ENCODE measurements at regions not wholly inside any gene's neighbourhood (a gene's known extent, or its start where the extent isn't known, plus 50 kb on each side); places are given as distances from the start of the nearest gene placed in this dataset.

- Histone ChIP-seq H3K36me3 (ENCODE audit: control insufficient read depth in 4 of 4, insufficient read depth in 3 of 4, low read depth in 1 of 4, low read length in 3 of 4) (no peaks in the 10 kb centered on the region), H3K27me3 (ENCODE audit: control insufficient read depth in 4 of 4, insufficient read depth in 4 of 4, low read length in 3 of 4) (no peaks in the 10 kb centered on the region), H3K9ac (ENCODE audit: low read depth in 1 of 2, low read length in 2 of 2) (no peak overlapping the region), H3K4me1 (ENCODE audit: control insufficient read depth in 4 of 4, insufficient read depth in 4 of 4, low read length in 3 of 4) (no peaks in the 10 kb centered on the region), H3K27ac (ENCODE audit: low read depth in 1 of 2, low read length in 2 of 2) (no peak overlapping the region), H3K4me3 (ENCODE audit: low read depth in 1 of 3, low read length in 3 of 3) (no peak overlapping the region), H3K9me3 (ENCODE audit: control insufficient read depth in 4 of 4, low read length in 3 of 4) (no peaks in the 10 kb centered on the region)
- no peak for TF ChIP-seq GABPA (IDR thresholded peaks at IDR 0.05 in 1 of 2, conservative IDR thresholded peaks at IDR 0.05 in 1 of 2)
- no peak for TF ChIP-seq EGR1 (IDR thresholded peaks at IDR 0.05; ENCODE audit: low read depth in 2 of 2)
- TF ChIP-seq JUND (IDR thresholded peaks at IDR 0.05), result no peak
- TF ChIP-seq RXRA (IDR thresholded peaks at IDR 0.05), result no peak
- TF ChIP-seq ZBTB33 (IDR thresholded peaks at IDR 0.05), result no peak
- no peak for TF ChIP-seq FOXA2 (IDR thresholded peaks at IDR 0.05)
- TF ChIP-seq REST (IDR thresholded peaks at IDR 0.05), result no peak
- no peak for TF ChIP-seq MAX (IDR thresholded peaks at IDR 0.05)
- no peak for TF ChIP-seq HNF4A (conservative IDR thresholded peaks at IDR 0.05)
- 72% methylated on average over 1 of the region's 1 CpG for WGBS
- DNase-seq (ENCODE audit: low spot score), result no peak
These were observed 1407.9 kb upstream of the MAP3K7 start for GRCh38 chr6:91994787-91995186.

- TF ChIP-seq ATF3 (IDR thresholded peaks at IDR 0.05), result no peak
- TF ChIP-seq SP1 (IDR thresholded peaks at IDR 0.05), result no peak
- no peak for TF ChIP-seq HNF4A (conservative IDR thresholded peaks at IDR 0.05)
- TF ChIP-seq FOXA2 (IDR thresholded peaks at IDR 0.05), result no peak
- TF ChIP-seq RAD21 (IDR thresholded peaks at IDR 0.05), result no peak
- no peak for TF ChIP-seq GABPA (IDR thresholded peaks at IDR 0.05 in 1 of 2, conservative IDR thresholded peaks at IDR 0.05 in 1 of 2)
- Histone ChIP-seq H3K9me3 (ENCODE audit: control insufficient read depth in 4 of 4, low read length in 3 of 4) (peaks cover 0 to 1% (median 0%) of the 10 kb centered on the region in 4 donors), H3K36me3 (ENCODE audit: control insufficient read depth in 4 of 4, insufficient read depth in 3 of 4, low read depth in 1 of 4, low read length in 3 of 4) (no peaks in the 10 kb centered on the region), H3K4me1 (ENCODE audit: control insufficient read depth in 4 of 4, insufficient read depth in 4 of 4, low read length in 3 of 4) (no peaks in the 10 kb centered on the region), H3K4me3 (ENCODE audit: low read depth in 1 of 3, low read length in 3 of 3) (no peak overlapping the region), H3K9ac (ENCODE audit: low read depth in 1 of 2, low read length in 2 of 2) (no peak overlapping the region), H3K27ac (ENCODE audit: low read depth in 1 of 2, low read length in 2 of 2) (no peak overlapping the region), H3K27me3 (ENCODE audit: control insufficient read depth in 4 of 4, insufficient read depth in 4 of 4, low read length in 3 of 4) (peaks cover 0 to 2% (median 0%) of the 10 kb centered on the region in 4 donors)
- no peak for DNase-seq (ENCODE audit: low spot score)
These were observed 1395.7 kb upstream of the MAP3K7 start for GRCh38 chr6:91982559-91982958.

- DNase-seq (ENCODE audit: low spot score), result no peak
- Histone ChIP-seq H3K9me3 (ENCODE audit: control insufficient read depth in 4 of 4, low read length in 3 of 4) (no peaks in the 10 kb centered on the region), H3K4me1 (ENCODE audit: control insufficient read depth in 4 of 4, insufficient read depth in 4 of 4, low read length in 3 of 4) (no peaks in the 10 kb centered on the region), H3K36me3 (ENCODE audit: control insufficient read depth in 4 of 4, insufficient read depth in 3 of 4, low read depth in 1 of 4, low read length in 3 of 4) (no peaks in the 10 kb centered on the region), H3K4me3 (ENCODE audit: low read depth in 1 of 3, low read length in 3 of 3) (no peak overlapping the region), H3K9ac (ENCODE audit: low read depth in 1 of 2, low read length in 2 of 2) (no peak overlapping the region), H3K27me3 (ENCODE audit: control insufficient read depth in 4 of 4, insufficient read depth in 4 of 4, low read length in 3 of 4) (peaks cover 0 to 2% (median 0%) of the 10 kb centered on the region in 4 donors), H3K27ac (ENCODE audit: low read depth in 1 of 2, low read length in 2 of 2) (no peak overlapping the region)
- 88% methylated on average over 1 of the region's 1 CpG for WGBS
- TF ChIP-seq SP1 (IDR thresholded peaks at IDR 0.05), result no peak
- TF ChIP-seq RXRA (IDR thresholded peaks at IDR 0.05), result no peak
- no peak for TF ChIP-seq REST (IDR thresholded peaks at IDR 0.05)
- no peak for TF ChIP-seq MAX (IDR thresholded peaks at IDR 0.05)
- TF ChIP-seq FOXA2 (IDR thresholded peaks at IDR 0.05), result no peak
- no peak for TF ChIP-seq FOXA1 (IDR thresholded peaks at IDR 0.05)
- no peak for TF ChIP-seq ZBTB33 (IDR thresholded peaks at IDR 0.05)
- TF ChIP-seq JUND (IDR thresholded peaks at IDR 0.05), result no peak
- no peak for TF ChIP-seq GABPA (IDR thresholded peaks at IDR 0.05 in 1 of 2, conservative IDR thresholded peaks at IDR 0.05 in 1 of 2)
- TF ChIP-seq TAF1 (conservative IDR thresholded peaks at IDR 0.05), result no peak
- no peak for TF ChIP-seq EGR1 (IDR thresholded peaks at IDR 0.05; ENCODE audit: low read depth in 2 of 2)
These were observed 1389.9 kb upstream of the MAP3K7 start for GRCh38 chr6:91976797-91977196.

Data from liver (tissue), 7 donors.